Mesothelial cell of epicardium (in vitro differentiated cells): ENCODE measurements at regions not wholly inside any gene's neighbourhood (a gene's known extent, or its start where the extent isn't known, plus 50 kb on each side); places are given as distances from the start of the nearest gene placed in this dataset.

Experiments used
- DNase-seq, 2 experiments: peaks; one replicate each; pipeline ENCODE4 v3.0.0; 2021; ENCODE audit warnings: low spot score in 2 of 2; ENCODE audit not compliant: unreplicated experiment in 2 of 2
- H3K27ac Mint-ChIP-seq: 2 replicates; pipeline ENCODE4 v1.8.0; 2021; ENCODE audit warnings: mixed read lengths
- H3K27me3 Mint-ChIP-seq: 2 replicates; pipeline ENCODE4 v1.8.0; 2021; ENCODE audit warnings: low read depth, mixed read lengths
- H3K36me3 Mint-ChIP-seq: 2 replicates; pipeline ENCODE4 v1.8.0; 2021; ENCODE audit warnings: mixed read lengths
- H3K4me1 Mint-ChIP-seq: 2 replicates; pipeline ENCODE4 v1.8.0; 2021; ENCODE audit warnings: mixed read lengths
- H3K4me3 Mint-ChIP-seq: 2 replicates; pipeline ENCODE4 v1.8.0; 2021; ENCODE audit warnings: mild to moderate bottlenecking, moderate library complexity, mixed read lengths
- H3K9me3 Mint-ChIP-seq: 2 replicates; pipeline ENCODE4 v1.8.0; 2021; ENCODE audit warnings: mixed read lengths
- TF ChIP-seq, protein P1 (sequence below): fragments of 200-600 bp; sonication (generic); IDR thresholded peaks from one replicate; pipeline ENCODE4 v1.5.0; 2021; ENCODE audit warnings: antibody characterized with exemption; ENCODE audit not compliant: unreplicated experiment

DNA sequence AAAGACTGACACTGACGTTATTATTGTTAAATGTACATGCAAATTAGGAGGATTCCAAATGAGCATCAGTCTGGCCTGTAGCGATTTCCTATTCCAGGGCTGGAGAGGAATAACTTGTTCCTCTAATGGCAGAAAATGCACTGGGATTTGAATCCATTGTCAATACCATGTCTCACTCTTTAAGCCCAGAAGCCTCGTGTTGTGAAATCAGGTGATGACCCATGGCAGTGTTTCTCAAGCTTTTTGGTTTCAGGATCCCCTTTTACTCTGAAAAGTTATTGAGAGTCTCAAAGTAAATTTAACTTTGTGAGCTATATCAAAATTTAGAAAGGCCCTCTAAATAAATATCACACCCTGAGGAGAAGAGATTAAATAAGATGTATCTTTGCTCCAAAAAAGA is 279.2 kb downstream of the GALR1 start:
- Mint-ChIP-seq H3K27me3 (no peaks in the 10 kb centered on the region), H3K4me1 (no peaks in the 10 kb centered on the region), H3K9me3 (peaks cover 16% of the 10 kb centered on the region), H3K4me3 (no peak overlapping the region), H3K36me3 (no peaks in the 10 kb centered on the region), H3K27ac (no peak overlapping the region)
- TF ChIP-seq, protein P1, sequence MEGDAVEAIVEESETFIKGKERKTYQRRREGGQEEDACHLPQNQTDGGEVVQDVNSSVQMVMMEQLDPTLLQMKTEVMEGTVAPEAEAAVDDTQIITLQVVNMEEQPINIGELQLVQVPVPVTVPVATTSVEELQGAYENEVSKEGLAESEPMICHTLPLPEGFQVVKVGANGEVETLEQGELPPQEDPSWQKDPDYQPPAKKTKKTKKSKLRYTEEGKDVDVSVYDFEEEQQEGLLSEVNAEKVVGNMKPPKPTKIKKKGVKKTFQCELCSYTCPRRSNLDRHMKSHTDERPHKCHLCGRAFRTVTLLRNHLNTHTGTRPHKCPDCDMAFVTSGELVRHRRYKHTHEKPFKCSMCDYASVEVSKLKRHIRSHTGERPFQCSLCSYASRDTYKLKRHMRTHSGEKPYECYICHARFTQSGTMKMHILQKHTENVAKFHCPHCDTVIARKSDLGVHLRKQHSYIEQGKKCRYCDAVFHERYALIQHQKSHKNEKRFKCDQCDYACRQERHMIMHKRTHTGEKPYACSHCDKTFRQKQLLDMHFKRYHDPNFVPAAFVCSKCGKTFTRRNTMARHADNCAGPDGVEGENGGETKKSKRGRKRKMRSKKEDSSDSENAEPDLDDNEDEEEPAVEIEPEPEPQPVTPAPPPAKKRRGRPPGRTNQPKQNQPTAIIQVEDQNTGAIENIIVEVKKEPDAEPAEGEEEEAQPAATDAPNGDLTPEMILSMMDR: no peak
- no peak for DNase-seq

DNA sequence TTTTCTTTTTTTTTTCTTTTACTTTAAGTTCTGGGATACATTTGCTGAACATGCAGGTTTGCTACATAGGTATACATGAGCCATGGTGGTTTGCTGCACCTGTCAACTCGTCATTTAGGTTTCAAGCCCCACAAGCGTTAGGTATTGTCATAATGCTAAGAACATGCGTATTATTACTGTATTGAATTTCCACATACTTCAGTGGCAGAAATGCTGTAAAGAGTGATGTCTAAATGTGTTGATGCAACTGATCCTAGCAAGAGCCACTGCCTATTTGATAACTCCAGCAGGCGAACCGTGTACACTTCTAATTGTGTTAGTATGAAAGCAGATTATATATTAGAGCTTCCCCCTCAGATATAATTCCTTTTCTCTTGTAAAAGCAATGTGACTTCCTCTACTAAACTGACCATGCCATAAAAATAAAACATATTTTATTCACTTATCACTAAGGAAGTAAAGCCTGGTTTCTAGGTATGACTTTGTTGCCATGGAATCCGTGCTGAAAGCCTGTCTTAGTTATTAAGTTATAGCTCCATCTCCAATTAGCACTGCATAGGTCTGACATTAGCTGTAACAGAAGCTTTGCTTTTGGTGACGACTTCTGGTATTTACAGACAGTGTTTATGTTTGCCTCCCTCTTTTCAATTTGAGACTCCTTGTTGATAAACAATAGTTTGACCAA is 280.0 kb downstream of the GALR1 start:
- H3K27ac Mint-ChIP-seq: no peak overlapping the region
- no peak for DNase-seq

DNA sequence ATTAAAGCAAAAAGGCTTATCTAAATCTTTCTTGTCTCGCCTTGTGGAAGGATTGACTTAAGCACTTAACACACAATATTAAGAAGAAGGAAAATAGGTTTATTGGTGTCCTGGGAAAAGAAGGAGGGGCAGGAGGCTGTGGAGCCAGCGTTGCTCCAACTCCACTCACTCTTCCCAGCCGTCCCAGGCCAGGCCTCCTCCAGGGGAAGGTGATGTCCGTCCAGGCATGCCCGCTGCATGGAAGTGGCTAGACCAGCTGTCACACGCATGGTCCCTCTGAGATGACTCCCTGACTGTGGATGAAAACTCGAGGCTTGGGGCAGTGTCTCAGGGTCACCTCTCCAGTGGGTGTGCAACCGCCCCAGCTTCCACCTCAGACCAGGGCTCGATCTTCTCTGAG is 281.1 kb downstream of the GALR1 start:
- TF ChIP-seq, protein P1: no peak
- Mint-ChIP-seq H3K36me3 (no peaks in the 10 kb centered on the region), H3K4me1 (no peaks in the 10 kb centered on the region), H3K27me3 (no peaks in the 10 kb centered on the region), H3K9me3 (peaks cover 21% of the 10 kb centered on the region), H3K27ac (no peak overlapping the region), H3K4me3 (no peak overlapping the region)
- no peak for DNase-seq

More for the DNA sequence above, 280.0 kb downstream of the GALR1 start:
- Mint-ChIP-seq H3K4me1 (no peaks in the 10 kb centered on the region), H3K36me3 (no peaks in the 10 kb centered on the region), H3K27me3 (no peaks in the 10 kb centered on the region), H3K9me3 (peaks cover 16% of the 10 kb centered on the region), H3K4me3 (no peak overlapping the region)
- TF ChIP-seq, protein P1: no peak

DNA sequence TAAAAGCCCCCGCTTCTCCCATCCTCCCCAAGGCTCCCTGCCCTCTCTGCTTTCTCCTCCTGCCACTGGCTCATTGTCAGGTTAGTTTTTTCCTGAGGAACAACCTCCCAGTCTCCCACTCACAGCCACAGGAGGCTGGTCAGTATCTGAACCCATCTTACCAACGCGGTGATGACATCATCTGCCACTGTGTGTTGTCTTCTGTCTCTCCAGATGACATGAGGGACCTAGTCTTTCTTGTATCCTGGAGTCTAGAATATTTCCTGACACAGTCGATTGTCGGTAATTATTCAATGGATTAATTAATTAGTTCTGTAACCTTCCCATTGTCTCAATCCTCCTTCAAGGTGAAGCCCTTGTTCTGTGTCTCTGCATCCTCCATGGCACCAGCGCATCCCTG is 290.2 kb downstream of the GALR1 start:
- no peaks in the 10 kb centered on the region for H3K27me3 Mint-ChIP-seq
- no peak for DNase-seq
- TF ChIP-seq, protein P1: no peak
- H3K4me1 Mint-ChIP-seq: no peaks in the 10 kb centered on the region
- no peaks in the 10 kb centered on the region for H3K36me3 Mint-ChIP-seq
- H3K9me3 Mint-ChIP-seq: peaks cover 53% of the 10 kb centered on the region
- H3K4me3 Mint-ChIP-seq: no peak overlapping the region
- H3K27ac Mint-ChIP-seq: no peak overlapping the region

DNA sequence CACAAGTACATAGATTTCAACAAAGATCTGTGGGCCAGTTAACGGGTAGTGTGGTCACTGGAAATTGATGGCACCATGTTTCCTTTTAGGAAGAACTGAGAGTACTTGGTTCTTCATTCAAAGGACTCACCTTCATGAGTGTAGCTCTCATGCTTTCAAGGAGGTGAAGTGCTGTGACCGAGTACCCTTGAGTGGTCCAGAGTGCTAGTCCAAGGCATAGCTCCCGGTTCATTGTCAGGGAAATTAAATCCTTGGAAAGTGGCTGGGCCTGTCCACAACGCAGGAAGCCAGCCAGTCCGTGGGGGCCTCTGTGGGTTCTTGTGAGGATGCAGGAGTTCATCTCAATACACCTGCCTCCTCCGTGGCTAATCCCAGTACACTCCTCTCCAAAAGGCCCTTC is 295.1 kb downstream of the GALR1 start:
- H3K27me3 Mint-ChIP-seq: no peaks in the 10 kb centered on the region
- no peak overlapping the region for H3K4me3 Mint-ChIP-seq
- no peaks in the 10 kb centered on the region for H3K36me3 Mint-ChIP-seq
- DNase-seq: no peak
- H3K27ac Mint-ChIP-seq: no peak overlapping the region
- no peaks in the 10 kb centered on the region for H3K4me1 Mint-ChIP-seq
- TF ChIP-seq, protein P1: no peak
- peaks cover 17% of the 10 kb centered on the region for H3K9me3 Mint-ChIP-seq
